ENCODE measurements at regions not wholly inside any gene's neighbourhood (a gene's known extent, or its start where the extent isn't known, plus 50 kb on each side); places are given as distances from the start of the nearest gene placed in this dataset.
A peak's percentile ranks its signal among the peaks of the same experiment; 100 is the strongest.
"Not testable (repeated sequence)": the region's sequence is repeated elsewhere in the genome, so short reads cannot be mapped to it uniquely, and the experiment has no call there.

- peak; percentile 20; the same call in 1 of the 2 replicates for TF ChIP-seq CTCF (conservative IDR thresholded peaks at IDR 0.05; ENCODE audit: low read depth, low read length)
- TF ChIP-seq EZH2 (IDR thresholded peaks at IDR 0.05; ENCODE audit: borderline replicate concordance, low read depth, low read length, poor library complexity, severe bottlenecking) = not testable (repeated sequence)
These were observed 65.9 kb downstream of the PABPC5 start for GRCh38 chrX:91500499-91500898.

All from A673 (cell line).